ENCODE measurements at regions not wholly inside any gene's neighbourhood (a gene's known extent, or its start where the extent isn't known, plus 50 kb on each side); places are given as distances from the start of the nearest gene placed in this dataset.

DNA sequence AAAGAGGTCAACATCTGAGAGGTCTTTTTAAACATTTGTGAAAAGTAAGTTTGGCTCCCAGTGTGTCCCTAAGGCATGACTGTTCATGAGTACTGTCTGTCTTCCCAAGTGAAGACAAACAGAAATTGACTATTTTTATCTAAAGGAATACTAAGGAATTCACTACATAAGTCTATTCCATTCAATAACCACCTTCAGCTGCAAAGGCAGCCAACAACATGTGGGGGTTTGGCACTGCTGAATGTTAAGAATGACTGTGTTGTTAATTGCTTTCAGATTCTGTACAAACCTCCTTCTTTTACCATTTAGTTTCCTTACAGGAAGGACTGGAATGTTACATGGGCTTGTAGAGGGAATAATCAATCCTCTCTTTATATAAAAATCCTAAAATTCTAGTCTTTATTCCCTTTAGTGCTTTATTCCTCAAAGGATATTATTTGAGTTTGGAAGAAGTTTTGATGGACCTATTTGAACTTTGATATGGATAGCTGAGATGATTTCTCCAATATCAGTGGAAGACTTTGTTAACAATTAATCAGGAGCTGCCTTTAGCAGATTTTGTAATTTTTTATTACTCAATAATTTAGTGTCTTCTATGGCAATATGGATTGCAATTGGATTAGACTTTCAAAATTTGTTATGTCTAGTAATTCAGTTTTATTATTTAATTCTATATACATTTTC is 201.7 kb upstream of the CHRM3 start:
- POLR2A ChIA-PET: interaction anchor here (0.6 kb wide), 1 partner anchor 11 kb away, joined by 3 read pairs; no protein-coding TSS in a partner anchor
- no TSS peak for BruUV-seq (replicated peaks)
- no peak for DNase-seq (ENCODE audit: low spot score)

DNA sequence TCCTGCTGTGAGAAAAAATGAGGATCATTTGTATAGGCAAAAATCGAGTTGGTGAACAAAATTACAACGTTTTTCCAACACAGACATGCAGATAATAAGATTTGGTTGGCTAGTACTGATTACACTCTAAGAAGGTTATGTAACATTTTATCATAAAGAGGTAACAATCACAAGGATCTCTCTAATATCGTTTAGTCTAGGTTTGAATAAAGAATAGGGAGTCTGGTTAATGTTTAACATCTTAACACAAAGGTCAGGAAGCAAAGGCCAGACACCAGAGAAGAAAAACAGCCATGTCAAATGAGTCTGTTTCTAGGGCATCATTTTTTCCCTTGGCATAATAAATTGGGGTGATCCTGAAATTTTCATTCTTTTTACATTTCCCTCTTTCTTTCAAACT is 207.4 kb upstream of the CHRM3 start:
- no TSS peak for BruUV-seq (replicated peaks)
- no peak for TF ChIP-seq EZH2phosphoT487 (IDR thresholded peaks at IDR 0.05; ENCODE audit: borderline replicate concordance, low read depth, low read length)
- TF ChIP-seq, protein P1, sequence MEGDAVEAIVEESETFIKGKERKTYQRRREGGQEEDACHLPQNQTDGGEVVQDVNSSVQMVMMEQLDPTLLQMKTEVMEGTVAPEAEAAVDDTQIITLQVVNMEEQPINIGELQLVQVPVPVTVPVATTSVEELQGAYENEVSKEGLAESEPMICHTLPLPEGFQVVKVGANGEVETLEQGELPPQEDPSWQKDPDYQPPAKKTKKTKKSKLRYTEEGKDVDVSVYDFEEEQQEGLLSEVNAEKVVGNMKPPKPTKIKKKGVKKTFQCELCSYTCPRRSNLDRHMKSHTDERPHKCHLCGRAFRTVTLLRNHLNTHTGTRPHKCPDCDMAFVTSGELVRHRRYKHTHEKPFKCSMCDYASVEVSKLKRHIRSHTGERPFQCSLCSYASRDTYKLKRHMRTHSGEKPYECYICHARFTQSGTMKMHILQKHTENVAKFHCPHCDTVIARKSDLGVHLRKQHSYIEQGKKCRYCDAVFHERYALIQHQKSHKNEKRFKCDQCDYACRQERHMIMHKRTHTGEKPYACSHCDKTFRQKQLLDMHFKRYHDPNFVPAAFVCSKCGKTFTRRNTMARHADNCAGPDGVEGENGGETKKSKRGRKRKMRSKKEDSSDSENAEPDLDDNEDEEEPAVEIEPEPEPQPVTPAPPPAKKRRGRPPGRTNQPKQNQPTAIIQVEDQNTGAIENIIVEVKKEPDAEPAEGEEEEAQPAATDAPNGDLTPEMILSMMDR (conservative IDR thresholded peaks at IDR 0.05; ENCODE audit: low read length): no peak
- ChIA-PET CTCF (ENCODE audit: unreplicated experiment) (no interaction called here), POLR2A (no interaction called here)
- H3K36me3 ChIP-seq (ENCODE audit: insufficient read depth, low read length): no peaks in the 10 kb centered on the region
- H3K27ac ChIP-seq (ENCODE audit: low read depth, low read length, poor library complexity, severe bottlenecking): no peak overlapping the region
- no peaks in the 10 kb centered on the region for H3K9me2 ChIP-seq (ENCODE audit: insufficient read depth, low read length)
- H3K4me2 ChIP-seq (ENCODE audit: low read length): no peak overlapping the region
- no peak overlapping the region for H3K4me3 ChIP-seq (ENCODE audit: low read depth, low read length, poor library complexity, severe bottlenecking)
- H3K4me1 ChIP-seq (ENCODE audit: insufficient read depth, low read length, poor library complexity, severe bottlenecking): no peaks in the 10 kb centered on the region
- H3K9me3 ChIP-seq (ENCODE audit: low read length): no peaks in the 10 kb centered on the region
- no peak for DNase-seq (ENCODE audit: low spot score)
- intact Hi-C loops (cut with micrococcal nuclease; ENCODE audit: unreplicated experiment): no loop called here
- no peaks in the 10 kb centered on the region for H3K79me2 ChIP-seq (ENCODE audit: insufficient read depth, low read depth, low read length)
- H2AFZ ChIP-seq (ENCODE audit: low read length): no peak overlapping the region
- H4K20me1 ChIP-seq (ENCODE audit: insufficient read depth, low read length): no peaks in the 10 kb centered on the region

More for the DNA sequence above, 201.7 kb upstream of the CHRM3 start:
- TF ChIP-seq, protein P1 (conservative IDR thresholded peaks at IDR 0.05; ENCODE audit: low read length): no peak
- no peak for TF ChIP-seq EZH2phosphoT487 (IDR thresholded peaks at IDR 0.05; ENCODE audit: borderline replicate concordance, low read depth, low read length)
- intact Hi-C loops (cut with micrococcal nuclease; ENCODE audit: unreplicated experiment): no loop called here
- Histone ChIP-seq H3K36me3 (ENCODE audit: insufficient read depth, low read length) (no peaks in the 10 kb centered on the region), H4K20me1 (ENCODE audit: insufficient read depth, low read length) (no peaks in the 10 kb centered on the region), H3K4me3 (ENCODE audit: low read depth, low read length, poor library complexity, severe bottlenecking) (no peak overlapping the region), H2AFZ (ENCODE audit: low read length) (no peak overlapping the region), H3K9me3 (ENCODE audit: low read length) (no peaks in the 10 kb centered on the region), H3K9me2 (ENCODE audit: insufficient read depth, low read length) (no peaks in the 10 kb centered on the region), H3K4me1 (ENCODE audit: insufficient read depth, low read length, poor library complexity, severe bottlenecking) (no peaks in the 10 kb centered on the region), H3K4me2 (ENCODE audit: low read length) (no peak overlapping the region), H3K79me2 (ENCODE audit: insufficient read depth, low read depth, low read length) (no peaks in the 10 kb centered on the region), H3K27ac (ENCODE audit: low read depth, low read length, poor library complexity, severe bottlenecking) (no peak overlapping the region)
- CTCF ChIA-PET (ENCODE audit: unreplicated experiment): no interaction called here

DNA sequence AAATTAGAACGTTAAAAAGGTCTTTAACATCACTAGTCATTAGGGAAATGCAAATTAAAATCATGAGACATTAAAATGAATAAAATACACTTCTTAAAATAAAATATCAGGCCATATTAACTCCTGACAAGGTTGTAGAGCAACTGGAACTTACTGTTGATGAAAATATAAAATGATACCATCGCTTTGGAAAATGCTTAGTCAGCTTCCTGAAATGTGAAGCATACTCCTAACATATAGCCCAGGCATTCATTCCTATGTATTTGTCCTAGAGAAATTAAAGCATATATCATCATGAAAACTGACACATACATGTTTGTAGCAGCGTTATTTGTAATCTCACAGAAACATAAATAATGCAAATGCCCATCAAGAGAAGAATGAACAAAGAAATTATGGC is 211.5 kb upstream of the CHRM3 start:
- no TSS peak for BruUV-seq (replicated peaks)
- no peak overlapping the region for H3K4me3 ChIP-seq (ENCODE audit: low read depth, low read length, poor library complexity, severe bottlenecking)
- no peak overlapping the region for H3K27ac ChIP-seq (ENCODE audit: low read depth, low read length, poor library complexity, severe bottlenecking)
- TF ChIP-seq, protein P1 (conservative IDR thresholded peaks at IDR 0.05; ENCODE audit: low read length): no peak
- TF ChIP-seq EZH2phosphoT487 (IDR thresholded peaks at IDR 0.05; ENCODE audit: borderline replicate concordance, low read depth, low read length): no peak
- no peak overlapping the region for H2AFZ ChIP-seq (ENCODE audit: low read length)
- POLR2A ChIA-PET: no interaction called here
- no peak overlapping the region for H3K4me2 ChIP-seq (ENCODE audit: low read length)
- H3K4me1 ChIP-seq (ENCODE audit: insufficient read depth, low read length, poor library complexity, severe bottlenecking): no peaks in the 10 kb centered on the region
- H3K36me3 ChIP-seq (ENCODE audit: insufficient read depth, low read length): no peaks in the 10 kb centered on the region
- DNase-seq (ENCODE audit: low spot score): no peak
- CTCF ChIA-PET (ENCODE audit: unreplicated experiment): no interaction called here
- H3K9me2 ChIP-seq (ENCODE audit: insufficient read depth, low read length): no peaks in the 10 kb centered on the region
- intact Hi-C loops (cut with micrococcal nuclease; ENCODE audit: unreplicated experiment): no loop called here
- H3K9me3 ChIP-seq (ENCODE audit: low read length): 0 out of 2 replicates have a peak, but pooled peaks cover 7% of the 10 kb centered on the region
- no peaks in the 10 kb centered on the region for H4K20me1 ChIP-seq (ENCODE audit: insufficient read depth, low read length)
- no peaks in the 10 kb centered on the region for H3K79me2 ChIP-seq (ENCODE audit: insufficient read depth, low read depth, low read length)

All from OCI-LY7 (cell line).